H9 (cell line): ENCODE measurements at regions not wholly inside any gene's neighbourhood (a gene's known extent, or its start where the extent isn't known, plus 50 kb on each side); places are given as distances from the start of the nearest gene placed in this dataset.

Source experiments
- DNase-seq: peaks from one replicate; pipeline ENCODE4 v3.0.0-alpha.2; 2017
- H2AFZ ChIP-seq: one replicate; pipeline ENCODE4 v1.6.1; 2013; ENCODE audit warnings: mild to moderate bottlenecking, low read length, control low read depth, moderate library complexity
- H2AK5ac ChIP-seq: 2 replicates; pipeline ENCODE4 v1.6.1; 2013; ENCODE audit warnings: low read length, control low read depth, mixed read lengths; ENCODE audit not compliant: insufficient read length
- H2BK120ac ChIP-seq: one replicate; pipeline ENCODE4 v1.6.1; 2013; ENCODE audit warnings: low read depth, mild to moderate bottlenecking, low read length, control low read depth, inconsistent platforms; ENCODE audit not compliant: poor library complexity, severe bottlenecking
- H2BK12ac ChIP-seq: 2 replicates; pipeline ENCODE4 v1.6.1; 2013; ENCODE audit warnings: low read length, control low read depth, mixed read lengths, low read depth; ENCODE audit not compliant: insufficient read length
- H2BK15ac ChIP-seq: 2 replicates; pipeline ENCODE4 v1.6.1; 2013; ENCODE audit warnings: low read depth, low read length, control low read depth
- H2BK20ac ChIP-seq: one replicate; pipeline ENCODE4 v1.6.1; 2013; ENCODE audit warnings: low read depth, mild to moderate bottlenecking, low read length, control low read depth, inconsistent platforms; ENCODE audit not compliant: poor library complexity, severe bottlenecking
- H2BK5ac ChIP-seq: 2 replicates; pipeline ENCODE4 v1.6.1; 2013; ENCODE audit warnings: low read length, control low read depth, mixed read lengths; ENCODE audit not compliant: insufficient read length
- H3K14ac ChIP-seq: 2 replicates; pipeline ENCODE4 v1.6.1; 2013; ENCODE audit warnings: low read length, control low read depth; ENCODE audit not compliant: insufficient read depth
- H3K18ac ChIP-seq: 2 replicates; pipeline ENCODE4 v1.6.1; 2013; ENCODE audit warnings: low read depth, mild to moderate bottlenecking, mixed read lengths, low read length, control low read depth; ENCODE audit not compliant: insufficient read length
- H3K23ac ChIP-seq: 2 replicates; pipeline ENCODE4 v1.6.1; 2013; ENCODE audit warnings: low read length, control low read depth, mixed read lengths, low read depth; ENCODE audit not compliant: insufficient read length
- H3K23me2 ChIP-seq: 2 replicates; pipeline ENCODE4 v1.6.1; 2013; ENCODE audit warnings: low read depth, mild to moderate bottlenecking, mixed read lengths, low read length, control low read depth; ENCODE audit not compliant: insufficient read length, poor library complexity, severe bottlenecking
- H3K27ac ChIP-seq: 2 replicates; pipeline ENCODE4 v1.5.1; 2013; ENCODE audit warnings: low read length, control low read depth, mixed read lengths, low read depth; ENCODE audit not compliant: insufficient read length
- H3K27me3 ChIP-seq: 2 replicates; pipeline ENCODE4 v1.6.1; 2013; ENCODE audit warnings: low read length, control low read depth, inconsistent platforms; ENCODE audit not compliant: insufficient read depth
- H3K4ac ChIP-seq: 2 replicates; pipeline ENCODE4 v1.6.1; 2013; ENCODE audit warnings: low read depth, mild to moderate bottlenecking, control low read depth, inconsistent platforms, low read length, moderate library complexity
- H3K4me1 ChIP-seq: 2 replicates; pipeline ENCODE4 v1.6.1; 2013; ENCODE audit warnings: low read length, control low read depth, inconsistent platforms; ENCODE audit not compliant: insufficient read depth
- H3K4me2 ChIP-seq: 2 replicates; pipeline ENCODE4 v1.6.1; 2013; ENCODE audit warnings: low read length, control low read depth, mixed read lengths; ENCODE audit not compliant: insufficient read length, insufficient read depth
- H3K56ac ChIP-seq: 2 replicates; pipeline ENCODE4 v1.6.1; 2013; ENCODE audit warnings: low read depth, mild to moderate bottlenecking, mixed read lengths, low read length, control low read depth; ENCODE audit not compliant: insufficient read length
- H3K79me1 ChIP-seq: 2 replicates; pipeline ENCODE4 v1.6.1; 2013; ENCODE audit warnings: low read depth, mild to moderate bottlenecking, moderate library complexity, low read length, control low read depth, inconsistent platforms; ENCODE audit not compliant: insufficient read depth, poor library complexity, severe bottlenecking
- H3K79me2 ChIP-seq: 2 replicates; pipeline ENCODE4 v1.6.1; 2013; ENCODE audit warnings: low read length, control low read depth, inconsistent platforms; ENCODE audit not compliant: insufficient read depth
- H3K9ac ChIP-seq: 2 replicates; pipeline ENCODE4 v1.6.1; 2013; ENCODE audit warnings: low read length, control low read depth, mixed read lengths; ENCODE audit not compliant: insufficient read length; ENCODE audit errors: extremely low read depth
- H3K9me3 ChIP-seq: one replicate; pipeline ENCODE4 v1.6.1; 2013; ENCODE audit warnings: low read depth, low read length, inconsistent platforms; ENCODE audit not compliant: control insufficient read depth
- H3T11ph ChIP-seq: one replicate; pipeline ENCODE4 v1.6.1; 2013; ENCODE audit warnings: mild to moderate bottlenecking, low read length, control low read depth, inconsistent platforms
- H4K20me1 ChIP-seq: one replicate; pipeline ENCODE4 v1.6.1; 2013; ENCODE audit not compliant: control insufficient read depth, insufficient read length, insufficient read depth
- H4K5ac ChIP-seq: 2 replicates; pipeline ENCODE4 v1.6.1; 2013; ENCODE audit warnings: low read depth, mild to moderate bottlenecking, mixed read lengths, low read length, control low read depth; ENCODE audit not compliant: insufficient read length
- H4K8ac ChIP-seq: replicated peaks from 2 replicates; pipeline ENCODE4 v1.6.1; 2013; ENCODE audit warnings: low read length, control low read depth, mixed read lengths, low read depth; ENCODE audit not compliant: insufficient read length
- H4K91ac ChIP-seq: 2 replicates; pipeline ENCODE4 v1.6.1; 2013; ENCODE audit warnings: low read depth, mild to moderate bottlenecking, moderate library complexity, mixed read lengths, low read length, control low read depth; ENCODE audit not compliant: insufficient read length
- H3K27ac Mint-ChIP-seq, 3 experiments: 2 replicates in 2 of 3; 3 replicates in 1 of 3; pipeline ENCODE4 v1.8.0; 2020 to 2021; ENCODE audit warnings: mixed read lengths in 3 of 3, mild to moderate bottlenecking in 1 of 3, moderate library complexity in 1 of 3
- H3K27me3 Mint-ChIP-seq: 2 replicates; pipeline ENCODE4 v1.8.0; 2021; ENCODE audit warnings: low read depth, mild to moderate bottlenecking, moderate library complexity, mixed read lengths
- H3K36me3 Mint-ChIP-seq, 3 experiments: 2 replicates in 2 of 3; 3 replicates in 1 of 3; pipeline ENCODE4 v1.8.0; 2020 to 2021; ENCODE audit warnings: low read depth in 3 of 3, mixed read lengths in 3 of 3; ENCODE audit not compliant: insufficient read depth in 1 of 3
- H3K4me1 Mint-ChIP-seq, 2 experiments: 2 replicates each; pipeline ENCODE4 v1.8.0; 2020; ENCODE audit warnings: mixed read lengths in 2 of 2
- H3K4me3 Mint-ChIP-seq, 2 experiments: 2 replicates in 1 of 2; 3 replicates in 1 of 2; pipeline ENCODE4 v1.8.0; 2020 to 2021; ENCODE audit warnings: mild to moderate bottlenecking in 2 of 2, mixed read lengths in 2 of 2, moderate library complexity in 1 of 2
- H3K9me3 Mint-ChIP-seq, 2 experiments: 2 replicates in 1 of 2; 3 replicates in 1 of 2; pipeline ENCODE4 v1.8.0; 2020; ENCODE audit warnings: mild to moderate bottlenecking in 2 of 2, mixed read lengths in 2 of 2, moderate library complexity in 1 of 2
- WGBS: extraction: QIAGEN DNeasy Blood & Tissue Kit; methylation state at CpG from one replicate; pipeline ENCODE4 v1.1.7; 2013; ENCODE audit warnings: missing lambda C conversion rate, low lambda C conversion rate, mixed read lengths; ENCODE audit not compliant: insufficient read length; ENCODE audit errors: extremely low coverage; 5-methylcytosine and 5-hydroxymethylcytosine counted together
- TF ChIP-seq, protein P1 (sequence below): fragments of 200-600 bp; sonication (generic); conservative IDR thresholded peaks from 3 replicates; pipeline ENCODE4 v1.8.0; 2021; ENCODE audit warnings: antibody characterized with exemption, mild to moderate bottlenecking

DNA sequence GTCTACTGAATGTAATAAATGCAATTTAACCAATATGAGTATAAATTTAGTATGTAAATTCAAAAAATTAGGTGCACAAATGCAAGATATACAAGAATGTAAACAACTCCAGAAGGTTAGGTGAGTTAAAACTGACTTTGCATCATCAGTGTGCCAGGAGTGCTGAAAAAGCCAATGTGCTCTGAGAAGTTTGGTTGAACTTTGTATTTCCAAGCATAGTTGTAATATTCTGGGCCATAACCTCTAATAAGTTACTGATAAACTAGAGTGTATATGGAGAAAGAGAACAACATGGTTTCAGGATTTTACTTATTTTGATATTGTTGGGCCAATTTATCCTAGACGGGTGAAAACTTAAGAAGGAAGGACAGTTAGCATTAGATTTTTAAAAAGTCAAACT, 876.9 kb upstream of the GHITM start:
- Histone ChIP-seq H3K79me2 (no peaks in the 10 kb centered on the region), H3K27me3 (no peaks in the 10 kb centered on the region), H4K91ac (no peak overlapping the region), H3K4ac (no peak overlapping the region), H3K4me1 (no peaks in the 10 kb centered on the region), H3K14ac (no peak overlapping the region), H3K27ac (no peak overlapping the region), H4K5ac (no peak overlapping the region), H3K18ac (no peak overlapping the region), H2BK5ac (no peak overlapping the region), H3K79me1 (no peaks in the 10 kb centered on the region), H2AK5ac (no peak overlapping the region), H4K8ac (no peak overlapping the region), H3K9me3 (no peaks in the 10 kb centered on the region), H3K4me2 (no peak overlapping the region), H3K9ac (no peak overlapping the region), H3K23ac (no peak overlapping the region), H2BK15ac (no peak overlapping the region), H2AFZ (no peak overlapping the region), H2BK12ac (no peak overlapping the region), H4K20me1 (no peaks in the 10 kb centered on the region), H3K56ac (no peak overlapping the region), H3T11ph (no peak overlapping the region), H2BK20ac (no peak overlapping the region), H3K23me2 (no peaks in the 10 kb centered on the region), H2BK120ac (no peak overlapping the region)
- Mint-ChIP-seq H3K9me3 (peaks cover 3 to 6% of the 10 kb centered on the region in 2 experiments; a peak in 3 of 5 replicates), H3K4me3 (no peak overlapping the region), H3K4me1 (no peaks in the 10 kb centered on the region), H3K27me3 (no peaks in the 10 kb centered on the region), H3K36me3 (peaks cover 0 to 4% (median 0%) of the 10 kb centered on the region in 3 experiments; a peak in 3 of 7 replicates), H3K27ac (no peak overlapping the region)
- DNase-seq: no peak
- no CpG with 5 or more reads among the region's 1 CpG for WGBS
- TF ChIP-seq, protein P1, sequence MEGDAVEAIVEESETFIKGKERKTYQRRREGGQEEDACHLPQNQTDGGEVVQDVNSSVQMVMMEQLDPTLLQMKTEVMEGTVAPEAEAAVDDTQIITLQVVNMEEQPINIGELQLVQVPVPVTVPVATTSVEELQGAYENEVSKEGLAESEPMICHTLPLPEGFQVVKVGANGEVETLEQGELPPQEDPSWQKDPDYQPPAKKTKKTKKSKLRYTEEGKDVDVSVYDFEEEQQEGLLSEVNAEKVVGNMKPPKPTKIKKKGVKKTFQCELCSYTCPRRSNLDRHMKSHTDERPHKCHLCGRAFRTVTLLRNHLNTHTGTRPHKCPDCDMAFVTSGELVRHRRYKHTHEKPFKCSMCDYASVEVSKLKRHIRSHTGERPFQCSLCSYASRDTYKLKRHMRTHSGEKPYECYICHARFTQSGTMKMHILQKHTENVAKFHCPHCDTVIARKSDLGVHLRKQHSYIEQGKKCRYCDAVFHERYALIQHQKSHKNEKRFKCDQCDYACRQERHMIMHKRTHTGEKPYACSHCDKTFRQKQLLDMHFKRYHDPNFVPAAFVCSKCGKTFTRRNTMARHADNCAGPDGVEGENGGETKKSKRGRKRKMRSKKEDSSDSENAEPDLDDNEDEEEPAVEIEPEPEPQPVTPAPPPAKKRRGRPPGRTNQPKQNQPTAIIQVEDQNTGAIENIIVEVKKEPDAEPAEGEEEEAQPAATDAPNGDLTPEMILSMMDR: no peak
